Neural cell (in vitro differentiated cells): ENCODE measurements at regions not wholly inside any gene's neighbourhood (a gene's known extent, or its start where the extent isn't known, plus 50 kb on each side); places are given as distances from the start of the nearest gene placed in this dataset.

Experiments
- H2AFZ ChIP-seq: fragments of 200-600, 300-800 bp; sonication (generic), shearing (Covaris generic); 2 replicates; pipeline ENCODE4 v1.6.0; 2014; ENCODE audit warnings: low read depth, mild to moderate bottlenecking, antibody characterized with exemption, low read length, moderate library complexity
- H3F3A ChIP-seq: fragments of 200-600 bp; shearing (Covaris generic); 2 replicates; pipeline ENCODE4 v1.6.1; 2016; ENCODE audit warnings: mild to moderate bottlenecking, moderate library complexity, mixed read lengths, antibody characterized with exemption, low read length; ENCODE audit not compliant: insufficient read depth, poor library complexity, severe bottlenecking
- H3K27ac ChIP-seq: fragments of 200-600, 300-800 bp; sonication (generic), shearing (Covaris generic); 2 replicates; pipeline ENCODE4 v1.5.1; 2014; ENCODE audit warnings: mild to moderate bottlenecking, low read length, moderate library complexity
- H3K27me3 ChIP-seq: fragments of 300-800, 200-600 bp; sonication (generic), shearing (Covaris generic); 2 replicates; pipeline ENCODE4 v1.6.0; 2014; ENCODE audit warnings: mild to moderate bottlenecking, low read depth, low read length, moderate library complexity; ENCODE audit not compliant: insufficient read depth
- H3K36me3 ChIP-seq: fragments of 300-800, 200-600 bp; sonication (generic), shearing (Covaris generic); 2 replicates; pipeline ENCODE4 v1.5.1; 2014; ENCODE audit warnings: mild to moderate bottlenecking, antibody characterized with exemption, low read length, moderate library complexity; ENCODE audit not compliant: insufficient read depth
- H3K4me2 ChIP-seq: fragments of 300-800, 200-600 bp; sonication (generic), shearing (Covaris generic); 2 replicates; pipeline ENCODE4 v1.6.0; 2014; ENCODE audit warnings: mild to moderate bottlenecking, low read length
- H3K4me3 ChIP-seq: fragments of 300-800, 200-600 bp; sonication (generic), shearing (Covaris generic); 2 replicates; pipeline ENCODE4 v1.5.1; 2014; ENCODE audit warnings: mild to moderate bottlenecking, low read length, moderate library complexity
- H3K79me2 ChIP-seq: fragments of 200-600 bp; shearing (Covaris generic); replicated peaks from 2 replicates; pipeline ENCODE4 v1.6.0; 2014; ENCODE audit warnings: mild to moderate bottlenecking, low read length, moderate library complexity; ENCODE audit not compliant: insufficient read depth
- H3K9ac ChIP-seq: fragments of 300-800, 200-600 bp; sonication (generic), shearing (Covaris generic); 2 replicates; pipeline ENCODE4 v1.6.1; 2016; ENCODE audit warnings: mild to moderate bottlenecking, low read length, mixed read lengths
- H3K9me2 ChIP-seq: fragments of 200-600 bp; shearing (Covaris generic); 2 replicates; pipeline ENCODE4 v1.6.1; 2016; ENCODE audit warnings: mild to moderate bottlenecking, low read length, mixed read lengths; ENCODE audit not compliant: insufficient read depth
- H3K9me3 ChIP-seq: fragments of 200-600, 300-800 bp; sonication (generic), shearing (Covaris generic); 2 replicates; pipeline ENCODE4 v1.6.1; 2016; ENCODE audit warnings: mild to moderate bottlenecking, mixed run types, low read length, moderate library complexity, mixed read lengths
- H4K20me1 ChIP-seq: fragments of 200-600 bp; shearing (Covaris generic); 2 replicates; pipeline ENCODE4 v1.6.1; 2016; ENCODE audit warnings: mild to moderate bottlenecking, mixed run types; ENCODE audit not compliant: insufficient read depth
- EP300 ChIP-seq: fragments of 450-650 bp; conservative IDR thresholded peaks from 2 replicates; pipeline ENCODE4 v1.6.1; 2014; ENCODE audit warnings: antibody characterized with exemption, mild to moderate bottlenecking, moderate library complexity; ENCODE audit not compliant: poor library complexity, severe bottlenecking
- EZH2 ChIP-seq: fragments of 200-600, 300-800 bp; shearing (Covaris generic), sonication (generic); IDR thresholded peaks from 2 replicates; pipeline ENCODE4 v1.6.1; 2014; ENCODE audit warnings: antibody characterized with exemption, low read length, borderline replicate concordance, mild to moderate bottlenecking; ENCODE audit not compliant: insufficient read depth, poor library complexity, severe bottlenecking
- MXI1 ChIP-seq: fragments of 450-650 bp; conservative IDR thresholded peaks from 2 replicates; pipeline ENCODE4 v1.6.1; 2014; ENCODE audit warnings: antibody characterized with exemption, mild to moderate bottlenecking; ENCODE audit not compliant: poor library complexity, severe bottlenecking
- POLR2AphosphoS5 ChIP-seq: IDR thresholded peaks from 2 replicates; pipeline ENCODE4 v1.6.1; 2012
- RAD21 ChIP-seq: fragments of 450-650 bp; conservative IDR thresholded peaks from 2 replicates; pipeline ENCODE4 v1.6.1; 2014; ENCODE audit warnings: antibody characterized with exemption, mild to moderate bottlenecking, moderate library complexity
- SMC3 ChIP-seq: fragments of 450-650 bp; conservative IDR thresholded peaks from 2 replicates; pipeline ENCODE4 v1.6.1; 2014; ENCODE audit warnings: antibody characterized with exemption, mild to moderate bottlenecking, moderate library complexity; ENCODE audit not compliant: poor library complexity
- TAF1 ChIP-seq: IDR thresholded peaks from 2 replicates; pipeline ENCODE4 v1.6.1; 2012; ENCODE audit warnings: low read depth
- TF ChIP-seq, protein P1 (sequence below): IDR thresholded peaks from 2 replicates; pipeline ENCODE4 v1.6.1; 2012; ENCODE audit warnings: borderline replicate concordance
- TF ChIP-seq, protein P2 (sequence below): fragments of 450-650 bp; IDR thresholded peaks from 2 replicates; pipeline ENCODE4 v1.5.1; 2014; ENCODE audit warnings: antibody characterized with exemption, mild to moderate bottlenecking, moderate library complexity; ENCODE audit not compliant: poor library complexity, severe bottlenecking

DNA sequence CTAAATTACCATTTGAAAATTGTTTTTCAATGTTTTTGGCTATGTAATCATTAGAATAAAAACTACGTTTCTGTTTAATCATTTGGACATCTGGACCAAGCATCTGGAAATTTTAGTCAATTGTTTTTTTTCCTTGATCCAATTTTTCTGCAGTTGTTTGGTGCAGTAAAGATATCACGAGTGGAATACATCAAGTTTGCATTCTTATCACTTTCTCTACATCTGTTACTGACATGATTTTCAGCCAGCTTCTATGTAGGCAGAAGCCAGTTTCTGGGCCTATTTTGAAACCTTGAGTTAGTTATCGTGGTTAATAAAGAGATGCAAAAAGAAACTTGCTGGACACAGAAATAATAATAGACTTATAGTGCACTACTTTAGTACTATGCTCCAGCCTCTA, 277.9 kb upstream of the ADAMTS5 start:
- H3K9ac ChIP-seq = no peak overlapping the region
- no peak overlapping the region for H3K4me2 ChIP-seq
- H2AFZ ChIP-seq = no peak overlapping the region

DNA sequence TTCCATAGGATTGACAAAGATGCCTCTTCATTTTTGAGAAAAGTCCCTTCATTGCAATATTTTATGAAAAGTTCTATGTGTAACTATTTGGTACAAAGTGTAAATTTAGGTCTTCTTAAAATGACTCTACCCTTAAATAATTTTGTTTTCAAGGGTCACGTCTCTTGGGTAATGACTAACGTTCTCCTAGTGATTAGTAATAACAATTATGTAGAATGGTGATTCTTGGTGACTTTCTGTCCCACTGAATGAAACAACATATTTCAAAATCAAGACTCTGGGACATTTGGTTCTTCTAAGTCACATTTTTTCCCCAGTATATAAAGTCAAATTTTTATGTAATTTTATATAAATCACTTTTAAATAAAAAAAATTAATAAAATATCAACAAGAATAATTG, 277.5 kb upstream of the ADAMTS5 start:
- H3K4me3 ChIP-seq = no peak overlapping the region
- H3K4me2 ChIP-seq = no peak overlapping the region
- no peaks in the 10 kb centered on the region for H3K27me3 ChIP-seq
- H2AFZ ChIP-seq = no peak overlapping the region
- no peaks in the 10 kb centered on the region for H3K9me3 ChIP-seq
- H3K9ac ChIP-seq = no peak overlapping the region
- TF ChIP-seq POLR2AphosphoS5 (no peak), EZH2 (no peak), SMC3 (no peak)
- no peaks in the 10 kb centered on the region for H3K9me2 ChIP-seq
- no peaks in the 10 kb centered on the region for H3K36me3 ChIP-seq
- no peaks in the 10 kb centered on the region for H4K20me1 ChIP-seq
- H3K27ac ChIP-seq = no peak overlapping the region
- H3F3A ChIP-seq = no peaks in the 10 kb centered on the region
- no peaks in the 10 kb centered on the region for H3K79me2 ChIP-seq

More for the DNA sequence above, 277.9 kb upstream of the ADAMTS5 start:
- TF ChIP-seq EP300 = no peak
- TF ChIP-seq TAF1 = no peak
- no peak for TF ChIP-seq SMC3
- TF ChIP-seq, protein P1, sequence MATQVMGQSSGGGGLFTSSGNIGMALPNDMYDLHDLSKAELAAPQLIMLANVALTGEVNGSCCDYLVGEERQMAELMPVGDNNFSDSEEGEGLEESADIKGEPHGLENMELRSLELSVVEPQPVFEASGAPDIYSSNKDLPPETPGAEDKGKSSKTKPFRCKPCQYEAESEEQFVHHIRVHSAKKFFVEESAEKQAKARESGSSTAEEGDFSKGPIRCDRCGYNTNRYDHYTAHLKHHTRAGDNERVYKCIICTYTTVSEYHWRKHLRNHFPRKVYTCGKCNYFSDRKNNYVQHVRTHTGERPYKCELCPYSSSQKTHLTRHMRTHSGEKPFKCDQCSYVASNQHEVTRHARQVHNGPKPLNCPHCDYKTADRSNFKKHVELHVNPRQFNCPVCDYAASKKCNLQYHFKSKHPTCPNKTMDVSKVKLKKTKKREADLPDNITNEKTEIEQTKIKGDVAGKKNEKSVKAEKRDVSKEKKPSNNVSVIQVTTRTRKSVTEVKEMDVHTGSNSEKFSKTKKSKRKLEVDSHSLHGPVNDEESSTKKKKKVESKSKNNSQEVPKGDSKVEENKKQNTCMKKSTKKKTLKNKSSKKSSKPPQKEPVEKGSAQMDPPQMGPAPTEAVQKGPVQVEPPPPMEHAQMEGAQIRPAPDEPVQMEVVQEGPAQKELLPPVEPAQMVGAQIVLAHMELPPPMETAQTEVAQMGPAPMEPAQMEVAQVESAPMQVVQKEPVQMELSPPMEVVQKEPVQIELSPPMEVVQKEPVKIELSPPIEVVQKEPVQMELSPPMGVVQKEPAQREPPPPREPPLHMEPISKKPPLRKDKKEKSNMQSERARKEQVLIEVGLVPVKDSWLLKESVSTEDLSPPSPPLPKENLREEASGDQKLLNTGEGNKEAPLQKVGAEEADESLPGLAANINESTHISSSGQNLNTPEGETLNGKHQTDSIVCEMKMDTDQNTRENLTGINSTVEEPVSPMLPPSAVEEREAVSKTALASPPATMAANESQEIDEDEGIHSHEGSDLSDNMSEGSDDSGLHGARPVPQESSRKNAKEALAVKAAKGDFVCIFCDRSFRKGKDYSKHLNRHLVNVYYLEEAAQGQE = no peak
- TF ChIP-seq MXI1 = no peak
- TF ChIP-seq POLR2AphosphoS5 = no peak
- TF ChIP-seq RAD21 = no peak
- no peak for TF ChIP-seq EZH2
- TF ChIP-seq, protein P2, sequence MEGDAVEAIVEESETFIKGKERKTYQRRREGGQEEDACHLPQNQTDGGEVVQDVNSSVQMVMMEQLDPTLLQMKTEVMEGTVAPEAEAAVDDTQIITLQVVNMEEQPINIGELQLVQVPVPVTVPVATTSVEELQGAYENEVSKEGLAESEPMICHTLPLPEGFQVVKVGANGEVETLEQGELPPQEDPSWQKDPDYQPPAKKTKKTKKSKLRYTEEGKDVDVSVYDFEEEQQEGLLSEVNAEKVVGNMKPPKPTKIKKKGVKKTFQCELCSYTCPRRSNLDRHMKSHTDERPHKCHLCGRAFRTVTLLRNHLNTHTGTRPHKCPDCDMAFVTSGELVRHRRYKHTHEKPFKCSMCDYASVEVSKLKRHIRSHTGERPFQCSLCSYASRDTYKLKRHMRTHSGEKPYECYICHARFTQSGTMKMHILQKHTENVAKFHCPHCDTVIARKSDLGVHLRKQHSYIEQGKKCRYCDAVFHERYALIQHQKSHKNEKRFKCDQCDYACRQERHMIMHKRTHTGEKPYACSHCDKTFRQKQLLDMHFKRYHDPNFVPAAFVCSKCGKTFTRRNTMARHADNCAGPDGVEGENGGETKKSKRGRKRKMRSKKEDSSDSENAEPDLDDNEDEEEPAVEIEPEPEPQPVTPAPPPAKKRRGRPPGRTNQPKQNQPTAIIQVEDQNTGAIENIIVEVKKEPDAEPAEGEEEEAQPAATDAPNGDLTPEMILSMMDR = no peak
- Histone ChIP-seq H3K9me2 (no peaks in the 10 kb centered on the region), H3K27ac (no peak overlapping the region), H3K36me3 (no peaks in the 10 kb centered on the region), H4K20me1 (no peaks in the 10 kb centered on the region), H3K9me3 (no peaks in the 10 kb centered on the region), H3F3A (no peaks in the 10 kb centered on the region), H3K4me3 (no peak overlapping the region), H3K27me3 (no peaks in the 10 kb centered on the region), H3K79me2 (no peaks in the 10 kb centered on the region)

DNA sequence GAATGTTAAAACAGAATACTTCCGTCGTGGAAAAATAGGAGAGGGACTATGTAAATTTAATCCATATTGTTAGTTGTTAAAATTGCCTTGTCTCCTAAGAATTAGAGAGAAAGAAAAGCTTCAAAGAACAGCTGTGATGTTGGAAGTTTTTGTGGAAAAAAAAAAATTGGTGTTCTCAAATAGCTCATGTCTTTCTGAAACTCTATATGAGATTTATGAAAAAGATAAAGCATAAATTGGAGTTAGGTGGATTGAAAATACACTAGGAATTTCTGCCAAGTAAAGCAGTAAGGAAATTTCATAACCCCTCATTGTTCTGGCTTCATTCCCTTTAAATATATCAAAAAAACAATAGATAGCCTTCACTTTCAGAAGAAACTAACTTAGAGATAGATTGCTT, 274.0 kb upstream of the ADAMTS5 start:
- TF ChIP-seq SMC3 (no peak), MXI1 (no peak), EZH2 (no peak), EP300 (no peak), RAD21 (no peak), POLR2AphosphoS5 (no peak), TAF1 (no peak)
- TF ChIP-seq, protein P1 = no peak
- TF ChIP-seq, protein P2 = no peak
- no peaks in the 10 kb centered on the region for H3F3A ChIP-seq

More for the DNA sequence above, 274.0 kb upstream of the ADAMTS5 start:
- Histone ChIP-seq H3K79me2 (no peaks in the 10 kb centered on the region), H3K27me3 (no peaks in the 10 kb centered on the region), H3K4me2 (no peak overlapping the region), H3K9me2 (no peaks in the 10 kb centered on the region), H3K9ac (no peak overlapping the region), H3K9me3 (no peaks in the 10 kb centered on the region), H3K36me3 (no peaks in the 10 kb centered on the region), H3K4me3 (no peak overlapping the region), H4K20me1 (no peaks in the 10 kb centered on the region), H2AFZ (no peak overlapping the region), H3K27ac (no peak overlapping the region)
